GM23338 (cell line): ENCODE measurements at regions not wholly inside any gene's neighbourhood (a gene's known extent, or its start where the extent isn't known, plus 50 kb on each side); places are given as distances from the start of the nearest gene placed in this dataset.

Experiments
- ATAC-seq: fragments of 200-7000 bp; cut with Tn5 transposase; 3 replicates; pipeline ENCODE4 v1.9.1; 2020
- DNase-seq: peaks from one replicate; pipeline ENCODE4 v3.0.0-alpha.2; 2015; ENCODE audit warnings: low spot score
- H2AFZ ChIP-seq: fragments of 200-600 bp; sonication (generic); 2 replicates; pipeline ENCODE4 v1.8.0; 2016; ENCODE audit warnings: antibody characterized with exemption, mild to moderate bottlenecking, moderate library complexity
- H3F3A ChIP-seq: fragments of 200-600 bp; sonication (generic); replicated peaks from 2 replicates; pipeline ENCODE4 v1.8.0; 2017; ENCODE audit warnings: antibody characterized with exemption, mixed run types, low read depth
- H3K27ac ChIP-seq: fragments of 200-600 bp; sonication (generic); 2 replicates; pipeline ENCODE4 v1.6.1; 2016; ENCODE audit warnings: low read depth
- H3K27me3 ChIP-seq: fragments of 200-600 bp; sonication (generic); 2 replicates; pipeline ENCODE4 v1.8.0; 2016; ENCODE audit warnings: mild to moderate bottlenecking, mixed run types, moderate library complexity; ENCODE audit not compliant: insufficient read depth
- H3K36me3 ChIP-seq: fragments of 200-600 bp; sonication (generic); 2 replicates; pipeline ENCODE4 v1.8.0; 2016; ENCODE audit warnings: mild to moderate bottlenecking; ENCODE audit not compliant: insufficient read depth
- H3K4me1 ChIP-seq: fragments of 200-600 bp; sonication (generic); 2 replicates; pipeline ENCODE4 v1.8.0; 2016; ENCODE audit warnings: mild to moderate bottlenecking, moderate library complexity; ENCODE audit not compliant: insufficient read depth
- H3K4me2 ChIP-seq: fragments of 200-600 bp; sonication (generic); 2 replicates; pipeline ENCODE4 v1.7.1; 2017; ENCODE audit warnings: mixed run types
- H3K4me3 ChIP-seq: fragments of 200-600 bp; sonication (generic); 2 replicates; pipeline ENCODE4 v1.6.1; 2016; ENCODE audit warnings: mixed run types
- H3K79me2 ChIP-seq: fragments of 200-600 bp; sonication (generic); replicated peaks from 2 replicates; pipeline ENCODE4 v1.8.0; 2017; ENCODE audit warnings: mild to moderate bottlenecking; ENCODE audit not compliant: insufficient read depth
- H3K9me2 ChIP-seq: fragments of 200-600 bp; sonication (generic); 2 replicates; pipeline ENCODE4 v1.8.0; 2017; ENCODE audit not compliant: insufficient read depth
- H4K20me1 ChIP-seq: fragments of 200-600 bp; sonication (generic); replicated peaks from 2 replicates; pipeline ENCODE4 v1.8.0; 2017; ENCODE audit warnings: mild to moderate bottlenecking; ENCODE audit not compliant: insufficient read depth
- H3K27ac Mint-ChIP-seq: 2 replicates; pipeline ENCODE4 v1.8.0; 2020; ENCODE audit warnings: inconsistent platforms, mild to moderate bottlenecking, moderate library complexity, mixed read lengths
- H3K27me3 Mint-ChIP-seq: 3 replicates; pipeline ENCODE4 v1.8.0; 2022; ENCODE audit warnings: low read depth, mild to moderate bottlenecking, moderate library complexity, mixed read lengths, inconsistent platforms; ENCODE audit not compliant: insufficient read depth, poor library complexity
- H3K36me3 Mint-ChIP-seq: 3 replicates; pipeline ENCODE4 v1.8.0; 2021; ENCODE audit warnings: low read depth, mild to moderate bottlenecking, inconsistent platforms, moderate library complexity, mixed read lengths
- H3K4me1 Mint-ChIP-seq: 3 replicates; pipeline ENCODE4 v1.8.0; 2020; ENCODE audit warnings: mild to moderate bottlenecking, inconsistent platforms, mixed read lengths
- H3K4me3 Mint-ChIP-seq: 3 replicates; pipeline ENCODE4 v1.8.0; 2021; ENCODE audit warnings: moderate library complexity, mild to moderate bottlenecking, inconsistent platforms, mixed read lengths
- H3K9me3 Mint-ChIP-seq: 3 replicates; pipeline ENCODE4 v1.8.0; 2020; ENCODE audit warnings: moderate library complexity, mild to moderate bottlenecking, inconsistent platforms, mixed read lengths
- CTCF ChIP-seq, 2 experiments: fragments of 200-600 bp in 1 of 2; sonication (generic) in 1 of 2; conservative IDR thresholded peaks; 2 replicates each; pipeline versions ENCODE4 v1.5.1 to v1.6.1; 2016 to 2017; ENCODE audit warnings: antibody characterized with exemption in 2 of 2, low read depth in 2 of 2, mild to moderate bottlenecking in 2 of 2, moderate library complexity in 1 of 2
- ETS1 ChIP-seq: IDR thresholded peaks from 2 replicates; pipeline ENCODE4 v1.6.1; 2016; ENCODE audit warnings: antibody characterized with exemption
- EZH2 ChIP-seq: fragments of 200-600 bp; sonication (generic); IDR thresholded peaks from one replicate; pipeline ENCODE4 v1.8.0; 2017; ENCODE audit warnings: antibody characterized with exemption, mild to moderate bottlenecking, low read depth; ENCODE audit not compliant: unreplicated experiment
- EZH2phosphoT487 ChIP-seq: fragments of 200-600 bp; sonication (generic); IDR thresholded peaks from one replicate; pipeline ENCODE4 v1.8.1; 2018; ENCODE audit warnings: antibody characterized with exemption; ENCODE audit not compliant: unreplicated experiment
- JUNB ChIP-seq: IDR thresholded peaks from one replicate; pipeline ENCODE4 v1.6.1; 2016; ENCODE audit warnings: antibody characterized with exemption; ENCODE audit not compliant: unreplicated experiment
- NANOG ChIP-seq: IDR thresholded peaks from 2 replicates; pipeline ENCODE4 v1.6.1; 2016; ENCODE audit warnings: antibody characterized with exemption, borderline replicate concordance
- POLR2AphosphoS5 ChIP-seq: IDR thresholded peaks from 2 replicates; pipeline ENCODE4 v1.6.1; 2016; ENCODE audit warnings: antibody characterized with exemption, low read depth
- STAT1 ChIP-seq: IDR thresholded peaks from one replicate; pipeline ENCODE4 v1.6.1; 2016; ENCODE audit warnings: antibody characterized with exemption; ENCODE audit not compliant: unreplicated experiment
- ZNF114 ChIP-seq: fragments of 250-450 bp; sonication (Bioruptor Pico); IDR thresholded peaks from 2 replicates; pipeline ENCODE4 v1.5.0; 2020; ENCODE audit warnings: mild to moderate bottlenecking, moderate library complexity
- ZNF331 ChIP-seq: fragments of 250-450 bp; sonication (Bioruptor Pico); IDR thresholded peaks from 2 replicates; pipeline ENCODE4 v1.5.0; 2020; ENCODE audit warnings: low read depth, mild to moderate bottlenecking, moderate library complexity
- ZNF462 ChIP-seq: fragments of 250-450 bp; sonication (Bioruptor Pico); IDR thresholded peaks from 2 replicates; pipeline ENCODE4 v1.5.0; 2020; ENCODE audit warnings: mild to moderate bottlenecking, moderate library complexity

GRCh38 chr2:76044701-76045100, 334.0 kb upstream of the GCFC2 start:
- H4K20me1 ChIP-seq, result no peaks in the 10 kb centered on the region
- no peak overlapping the region for H3K27ac Mint-ChIP-seq
- no peak for TF ChIP-seq NANOG
- TF ChIP-seq ZNF462 (CRISPR knock-in tag), result no peak
- TF ChIP-seq ZNF331 (CRISPR knock-in tag), result no peak
- TF ChIP-seq JUNB, result no peak
- no peak for TF ChIP-seq POLR2AphosphoS5
- no peak for TF ChIP-seq EZH2
- TF ChIP-seq STAT1, result no peak
- no peak for TF ChIP-seq ETS1
- no peak for TF ChIP-seq EZH2phosphoT487
- TF ChIP-seq CTCF (conservative IDR thresholded peaks at IDR 0.05; ENCODE audit: low read depth in 2 of 2), result no peak
- no peak for TF ChIP-seq ZNF114
- peaks cover 18% of the 10 kb centered on the region for H3K36me3 Mint-ChIP-seq
- H3K9me3 Mint-ChIP-seq, result peaks cover 36% of the 10 kb centered on the region
- H3K4me3 ChIP-seq, result no peak overlapping the region
- no peaks in the 10 kb centered on the region for H3K79me2 ChIP-seq
- DNase-seq (no peak), ATAC-seq (no peak)
- H3K27me3 Mint-ChIP-seq, result no peaks in the 10 kb centered on the region
- H3K4me2 ChIP-seq, result no peak overlapping the region
- H3K4me1 ChIP-seq, result no peaks in the 10 kb centered on the region
- no peak overlapping the region for H3K4me3 Mint-ChIP-seq
- H3K4me1 Mint-ChIP-seq, result no peaks in the 10 kb centered on the region
- H2AFZ ChIP-seq, result no peak overlapping the region
- H3K27ac ChIP-seq, result no peak overlapping the region
- no peaks in the 10 kb centered on the region for H3F3A ChIP-seq
- no peaks in the 10 kb centered on the region for H3K27me3 ChIP-seq
- no peaks in the 10 kb centered on the region for H3K36me3 ChIP-seq
- no peaks in the 10 kb centered on the region for H3K9me2 ChIP-seq
